Fibroblast of the conjunctiva (primary cell): ENCODE measurements at regions not wholly inside any gene's neighbourhood (a gene's known extent, or its start where the extent isn't known, plus 50 kb on each side); places are given as distances from the start of the nearest gene placed in this dataset.
A peak's percentile ranks its signal among the peaks of the same experiment; 100 is the strongest.

Experiments used
- DNase-seq: peaks from one replicate; pipeline ENCODE4 v3.0.0-alpha.2; 2010; ENCODE audit warnings: low read depth

DNA sequence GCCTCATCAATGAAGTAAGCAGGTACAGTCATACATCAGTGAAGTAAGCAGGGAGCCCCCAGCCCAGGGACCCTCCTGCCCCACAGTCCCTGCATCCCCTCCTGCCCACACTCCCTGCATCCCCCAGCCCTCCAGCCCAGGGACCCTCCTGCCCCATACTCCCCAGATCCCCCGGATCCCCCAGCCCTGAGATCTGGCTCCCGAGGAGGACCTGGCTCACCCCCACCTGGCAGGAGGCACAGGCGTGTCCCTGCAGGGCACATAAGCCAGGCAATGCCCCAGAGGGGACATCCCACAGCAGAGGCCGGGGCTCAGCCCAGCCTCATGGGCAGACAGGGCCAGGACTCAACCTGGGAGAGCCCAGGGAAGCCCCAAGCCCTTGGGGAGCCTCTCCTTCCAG is 53.6 kb upstream of the TPM4 start:
- no peak for DNase-seq

DNA sequence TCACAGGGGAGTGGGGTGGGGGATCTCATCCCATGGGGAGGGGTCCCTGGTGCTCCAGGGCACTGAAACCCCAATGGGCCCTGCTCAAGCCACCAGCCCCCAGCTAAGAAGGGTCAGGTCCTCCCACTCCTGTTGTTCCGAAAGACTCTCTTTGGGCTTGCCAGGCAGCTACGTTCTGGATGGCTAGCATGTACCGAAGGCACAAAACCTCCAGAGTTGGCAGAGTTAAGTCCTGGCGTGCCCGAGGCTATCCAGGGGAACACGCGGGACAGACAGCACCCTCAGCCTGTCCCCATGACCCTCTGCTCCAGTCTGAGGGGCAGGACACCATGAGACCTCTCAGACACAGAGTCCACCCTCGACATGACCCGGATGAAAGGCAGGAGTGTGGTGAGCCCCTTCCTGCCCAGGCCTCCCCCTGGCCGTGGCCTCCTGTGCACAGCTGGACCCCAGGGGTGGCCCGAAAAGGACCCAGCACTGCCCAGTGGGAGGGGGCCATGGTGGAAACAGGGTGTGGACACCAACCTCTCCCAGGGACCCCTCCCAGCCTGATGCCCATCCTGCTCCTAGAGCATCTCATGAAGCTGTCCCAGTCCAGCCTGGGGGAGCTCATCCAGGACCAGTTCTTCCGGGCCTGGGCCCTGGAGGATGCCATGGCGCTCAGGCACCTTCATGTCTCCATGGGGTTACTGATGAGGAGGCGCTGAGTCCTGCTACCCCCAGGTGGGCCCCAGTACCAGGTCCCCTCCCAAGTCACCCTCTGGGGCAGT is 53.0 kb upstream of the TPM4 start:
- DNase-seq, result no peak

DNA sequence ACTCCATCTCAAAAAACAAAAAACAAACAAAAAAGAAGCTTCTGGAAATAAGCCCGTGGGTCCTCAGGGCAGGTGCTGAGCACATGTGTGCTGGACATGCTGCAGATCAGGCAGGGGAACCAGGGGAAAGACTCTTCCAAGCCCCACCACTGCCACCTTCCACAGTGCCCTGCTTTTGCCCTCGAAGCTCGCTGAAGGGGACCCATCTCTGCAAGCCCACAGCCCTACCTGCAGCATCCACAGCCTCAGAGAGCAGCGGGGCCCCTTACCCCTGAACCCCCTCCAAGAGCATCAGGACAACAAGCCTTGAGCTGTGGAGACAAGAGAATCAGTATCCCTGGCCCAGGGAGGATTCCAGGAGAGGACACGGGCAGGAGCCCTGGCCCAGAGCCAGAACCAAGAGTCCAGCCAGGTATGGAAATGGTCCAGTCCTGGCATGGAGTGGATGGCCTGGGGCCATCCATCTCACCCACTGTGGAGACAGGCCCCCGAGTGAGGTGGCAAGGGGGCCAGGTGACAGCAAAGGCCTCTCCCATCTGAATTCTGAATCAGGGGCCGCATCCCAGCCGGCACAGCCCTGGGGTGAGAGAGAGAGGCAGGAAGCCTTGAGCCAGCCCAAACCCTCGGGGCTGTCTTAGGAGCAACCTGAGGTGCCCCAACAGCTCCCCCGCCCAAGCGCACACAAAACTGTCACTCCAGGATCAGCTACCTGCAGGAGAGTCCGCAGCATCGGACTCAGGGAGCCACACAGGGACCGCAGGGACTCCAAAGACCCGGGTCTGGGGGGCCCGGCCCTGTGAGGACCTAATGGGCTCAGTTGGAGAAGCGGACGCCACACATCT is 51.8 kb upstream of the TPM4 start:
- DNase-seq, result no peak

DNA sequence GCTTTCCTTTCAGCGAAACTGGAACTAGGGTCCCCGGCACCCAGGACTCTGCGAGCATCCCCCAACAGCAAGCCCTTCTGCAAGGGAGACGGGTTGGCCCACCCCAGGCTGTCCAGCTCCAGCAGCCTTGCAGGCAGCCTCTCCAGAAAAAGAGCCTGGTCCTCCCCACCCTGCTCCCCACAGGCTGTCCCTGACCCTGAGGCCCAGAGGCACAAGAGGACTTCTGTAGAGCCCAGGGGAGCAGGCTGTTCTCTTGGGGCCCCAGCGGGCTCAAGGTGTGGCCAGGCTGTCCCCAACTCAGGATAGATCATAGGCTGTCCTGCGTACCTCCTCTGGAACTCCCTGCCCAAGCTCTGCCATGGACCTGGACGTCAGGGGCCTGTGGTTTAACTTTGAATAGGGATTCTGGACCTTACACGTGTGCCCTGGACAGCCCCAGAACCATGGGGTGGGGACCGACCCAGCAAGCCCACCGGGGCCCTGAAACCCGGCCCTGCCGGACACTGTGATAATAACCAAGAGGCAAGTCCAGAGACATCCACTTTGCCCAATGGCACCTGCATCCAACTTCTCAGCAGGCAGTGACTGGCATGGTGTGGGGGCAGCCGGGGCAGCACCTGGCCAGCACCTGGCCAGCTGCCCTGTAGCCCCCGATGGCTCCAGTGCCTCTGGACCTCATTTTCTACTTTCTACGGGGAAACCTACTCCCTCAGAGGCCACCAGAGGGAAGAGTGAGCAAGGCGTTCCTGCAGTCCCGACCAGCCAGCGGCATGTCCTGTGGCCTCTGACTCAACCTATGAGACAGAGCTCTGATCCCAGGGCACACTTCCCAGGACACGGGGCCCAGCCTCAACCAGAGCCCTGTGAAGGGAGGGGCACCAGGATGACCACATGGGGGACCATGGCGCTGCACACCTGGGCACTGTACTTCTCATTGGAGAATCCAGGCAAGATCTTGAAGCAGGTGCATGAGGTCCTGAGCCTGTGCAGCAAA is 50.9 kb upstream of the TPM4 start:
- peak; percentile 17 for DNase-seq

DNA sequence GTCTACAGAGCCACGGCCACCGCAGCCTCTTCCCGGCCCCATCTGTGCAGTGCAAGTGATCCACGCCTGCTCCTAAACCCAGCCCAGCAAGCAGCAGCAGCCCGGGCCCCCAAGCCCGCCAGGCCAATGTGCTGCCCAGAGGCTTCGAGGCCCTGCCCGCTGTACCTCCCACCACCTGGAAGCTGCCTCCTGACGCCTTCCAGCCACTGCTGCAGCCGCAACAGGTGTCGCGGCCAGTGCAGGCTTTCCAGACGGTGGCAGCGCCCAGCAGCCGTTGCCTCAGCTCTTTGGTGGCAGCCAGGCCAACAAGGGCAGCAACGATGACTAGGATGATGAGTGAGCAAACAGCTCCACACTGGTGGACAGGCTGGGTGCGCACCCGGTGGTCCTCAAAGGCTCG is 50.2 kb upstream of the TPM4 start:
- DNase-seq, result no peak
